HS-27A (cell line): ENCODE measurements at regions not wholly inside any gene's neighbourhood (a gene's known extent, or its start where the extent isn't known, plus 50 kb on each side); places are given as distances from the start of the nearest gene placed in this dataset.

Experiments used
- DNase-seq: peaks from one replicate; pipeline ENCODE4 v3.0.0-alpha.2; 2012; ENCODE audit warnings: low read depth, missing footprints

GRCh38 chr3:72565593-72565992 is 282.7 kb downstream of the SHQ1 start:
- DNase-seq = no peak

DNA sequence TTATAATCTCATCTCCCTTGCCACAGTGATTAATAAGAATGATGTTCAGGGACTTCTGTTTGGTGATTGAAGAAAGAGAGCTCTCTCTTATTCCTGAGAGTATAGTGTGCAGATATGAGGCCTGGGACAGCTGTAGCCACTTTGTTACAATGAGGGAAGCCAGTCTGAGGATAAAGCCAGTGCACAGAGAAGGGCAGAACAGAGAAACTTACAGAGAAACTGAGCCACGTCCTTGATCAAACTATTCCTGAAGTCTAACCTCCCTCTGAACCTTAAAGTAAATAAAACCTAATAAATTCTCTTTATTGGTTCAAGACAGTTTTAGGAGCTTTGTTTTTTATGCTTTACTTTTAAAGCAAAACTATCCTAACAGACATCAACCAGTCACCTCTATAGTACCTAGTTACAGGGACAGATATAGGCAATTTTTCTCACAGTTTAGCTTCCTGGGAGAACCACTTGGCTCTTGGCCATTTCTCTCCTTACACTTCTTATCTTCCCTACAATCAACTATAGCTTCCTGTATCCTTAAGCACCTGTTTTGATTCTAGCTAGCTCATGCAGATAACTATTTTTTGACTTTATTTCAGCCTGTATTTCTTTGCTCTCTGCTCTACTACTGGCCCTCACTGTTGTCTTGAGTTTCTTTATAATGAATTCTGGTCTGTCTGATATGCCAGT is 284.4 kb downstream of the SHQ1 start:
- no peak for DNase-seq

DNA sequence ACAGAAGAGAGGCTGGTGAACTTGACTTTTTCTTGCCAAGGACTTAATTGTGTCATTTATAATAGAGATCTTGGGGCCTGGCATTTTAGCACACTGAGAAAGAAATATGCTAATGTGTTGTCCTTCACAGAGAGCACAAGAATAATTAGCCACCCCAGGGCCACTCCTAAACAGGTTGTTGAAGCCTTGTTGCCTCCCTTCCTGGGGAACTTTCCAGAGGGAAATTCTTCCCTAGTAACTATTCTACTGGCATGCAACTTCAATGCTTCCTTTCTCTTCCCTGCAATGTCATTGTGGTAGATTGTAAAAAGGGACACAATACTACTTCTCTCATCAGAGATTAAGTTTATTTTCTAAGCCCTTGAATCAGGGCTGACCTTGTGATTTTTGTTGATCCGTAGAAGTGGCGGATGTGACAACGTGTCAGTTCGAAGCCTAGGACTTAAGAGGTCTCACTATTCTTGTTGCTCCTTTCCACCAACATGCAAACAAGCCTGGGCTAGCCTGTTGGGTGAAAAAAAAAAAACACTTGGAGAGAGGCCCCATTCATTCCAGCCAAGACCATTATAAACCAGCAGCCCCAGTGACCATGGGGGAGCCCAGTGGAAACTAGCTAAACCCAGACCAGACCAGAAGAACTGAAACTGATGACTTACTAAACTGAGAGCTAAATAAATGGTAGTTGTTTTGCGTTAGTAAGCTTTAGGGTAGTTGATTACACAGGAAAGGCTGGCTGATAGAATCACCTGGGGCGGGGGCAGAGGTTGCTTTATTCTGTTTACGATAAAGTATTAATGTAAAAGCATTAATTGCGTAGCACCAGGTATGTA is 287.2 kb downstream of the SHQ1 start:
- no peak for DNase-seq

DNA sequence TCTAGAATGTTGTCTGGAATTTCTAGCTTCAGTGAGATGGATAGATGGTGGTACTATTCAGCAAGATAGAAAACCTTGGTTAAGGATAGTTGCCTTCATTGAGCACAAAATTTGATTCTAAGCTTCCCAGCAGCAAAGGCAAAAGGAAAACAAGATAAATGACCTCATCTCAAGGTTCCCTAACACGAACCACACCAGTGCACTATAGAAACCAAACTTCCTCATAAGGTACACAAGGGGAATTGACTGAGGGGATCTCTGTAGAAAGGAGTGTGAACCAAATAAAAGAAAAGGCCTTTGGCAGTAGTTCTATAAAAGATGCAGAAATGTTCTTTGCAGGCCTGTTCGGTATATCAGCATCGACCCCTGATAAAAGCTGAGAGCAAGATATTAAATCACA is 288.9 kb downstream of the SHQ1 start:
- no peak for DNase-seq

GRCh38 chr3:72558001-72558400 is 290.2 kb downstream of the SHQ1 start:
- no peak for DNase-seq

GRCh38 chr3:72555714-72556113 is 292.5 kb downstream of the SHQ1 start:
- no peak for DNase-seq

- DNase-seq = no peak
These were observed 293.6 kb downstream of the SHQ1 start for GRCh38 chr3:72554689-72555088.

DNA sequence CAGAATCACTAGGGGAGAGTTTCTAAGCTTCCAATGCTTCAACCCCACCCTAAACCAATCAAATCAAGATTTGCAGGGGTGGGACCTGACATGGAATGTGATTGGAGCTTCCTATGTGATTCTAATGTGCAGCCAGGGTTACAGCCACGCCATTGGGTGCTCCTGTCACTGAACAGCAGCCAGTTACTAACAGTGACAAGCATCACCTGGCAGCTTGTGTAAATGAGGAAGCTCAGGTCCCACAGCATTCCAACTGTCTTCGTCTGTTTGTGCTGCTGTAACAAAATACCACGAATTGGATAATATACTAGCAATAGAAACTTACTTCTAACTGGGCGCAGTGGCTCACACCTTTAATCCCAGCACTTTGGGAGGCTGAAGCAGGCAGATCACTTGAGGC is 294.9 kb downstream of the SHQ1 start:
- DNase-seq = no peak

DNA sequence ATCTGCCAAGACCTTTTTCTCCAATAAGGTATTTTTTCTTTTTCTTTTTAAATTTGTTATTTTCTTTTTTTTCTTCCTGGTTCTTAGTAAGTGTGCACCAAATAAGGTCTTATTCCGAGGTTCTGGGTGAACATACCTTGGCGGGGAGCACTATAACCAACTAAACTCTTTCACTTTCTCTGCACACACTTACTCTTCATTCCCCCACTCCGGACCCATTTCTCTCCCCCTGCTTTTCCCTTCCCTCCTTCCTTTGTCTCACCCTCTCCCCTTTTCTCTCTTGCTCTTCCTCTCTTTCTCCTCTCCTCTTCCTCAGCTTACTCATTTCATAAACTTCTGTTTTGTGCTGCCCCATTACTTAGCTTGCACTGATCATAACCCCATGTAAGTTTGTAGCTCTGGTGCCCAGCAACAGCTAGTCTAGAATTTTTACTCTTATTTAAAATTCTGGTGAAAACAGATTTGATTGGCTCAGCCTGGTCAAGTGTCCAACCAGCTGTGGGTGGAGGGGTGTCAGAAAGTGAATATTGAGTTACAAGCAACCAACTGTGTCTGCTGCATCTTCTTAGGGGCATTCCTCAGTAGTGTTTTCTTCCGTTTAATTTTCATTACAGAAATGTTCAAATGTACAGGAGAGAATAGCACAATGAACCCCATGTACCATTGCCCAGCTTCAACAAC is 297.5 kb downstream of the SHQ1 start:
- DNase-seq = no peak

GRCh38 chr3:72549761-72550581 is 298.3 kb downstream of the SHQ1 start:
- no peak for DNase-seq

DNA sequence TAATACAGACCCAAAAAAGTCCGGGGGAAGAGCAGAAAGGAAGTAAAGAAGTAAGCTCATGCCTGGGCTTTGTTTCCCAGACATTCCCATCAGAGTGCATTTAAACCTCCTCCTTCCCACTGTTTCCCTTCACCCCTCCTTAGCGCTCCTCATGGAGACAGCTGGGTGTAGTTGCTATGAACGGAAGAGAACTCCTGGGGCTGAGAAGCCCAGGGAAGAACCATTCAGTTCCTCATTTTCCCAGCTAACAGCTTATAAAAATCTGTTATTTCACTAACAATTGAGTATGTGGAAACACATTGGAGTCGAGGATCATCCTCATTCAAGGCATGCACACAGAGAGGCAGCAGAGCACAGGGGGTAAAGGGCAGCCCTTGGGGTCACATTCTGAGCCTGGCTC is 299.3 kb downstream of the SHQ1 start:
- no peak for DNase-seq

DNA sequence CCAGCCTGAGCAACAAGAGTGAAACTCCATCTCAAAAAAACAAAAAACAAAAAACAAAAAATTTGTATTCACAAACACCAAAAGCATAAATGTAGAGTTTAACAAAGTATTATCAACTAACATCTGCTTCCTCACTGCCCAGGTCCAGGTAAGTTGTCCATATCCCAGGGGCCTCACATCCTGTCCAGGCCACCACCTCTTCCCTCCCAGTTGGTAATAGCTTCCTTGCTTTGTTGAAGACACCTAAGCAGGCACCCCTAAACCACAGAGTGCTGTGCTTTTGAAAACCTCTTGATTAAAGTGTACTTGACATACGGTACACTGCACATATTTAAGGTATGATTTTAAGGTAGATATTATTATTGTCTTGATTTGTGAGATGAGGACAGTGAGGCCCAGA is 299.8 kb downstream of the SHQ1 start:
- no peak for DNase-seq

GRCh38 chr3:72547183-72547582 is 301.1 kb downstream of the SHQ1 start:
- DNase-seq = no peak

GRCh38 chr3:72544239-72544638 is 304.0 kb downstream of the SHQ1 start:
- DNase-seq = no peak

DNA sequence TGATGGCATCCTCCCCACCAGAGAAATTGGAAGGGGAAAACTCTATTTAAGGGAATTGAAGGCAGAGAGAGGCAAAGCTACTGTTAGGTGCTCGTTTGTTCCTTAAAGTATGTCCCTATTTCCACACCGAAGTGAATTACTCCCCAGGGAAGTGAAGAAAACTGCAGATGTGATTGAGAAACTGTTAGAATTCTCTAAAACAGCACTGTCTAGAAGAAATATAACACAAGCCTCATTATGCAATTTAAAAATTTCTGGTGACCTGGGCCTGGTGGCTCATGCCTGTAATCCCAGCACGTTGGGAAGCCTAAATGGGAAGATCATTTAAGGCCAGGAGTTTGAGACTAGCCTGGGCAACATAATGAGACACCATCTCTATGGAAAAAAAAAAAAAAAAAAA is 305.0 kb downstream of the SHQ1 start:
- DNase-seq = no peak

- DNase-seq = no peak
These were observed 305.5 kb downstream of the SHQ1 start for GRCh38 chr3:72542781-72543180.

GRCh38 chr3:72539856-72540255 is 308.4 kb downstream of the SHQ1 start:
- no peak for DNase-seq

DNA sequence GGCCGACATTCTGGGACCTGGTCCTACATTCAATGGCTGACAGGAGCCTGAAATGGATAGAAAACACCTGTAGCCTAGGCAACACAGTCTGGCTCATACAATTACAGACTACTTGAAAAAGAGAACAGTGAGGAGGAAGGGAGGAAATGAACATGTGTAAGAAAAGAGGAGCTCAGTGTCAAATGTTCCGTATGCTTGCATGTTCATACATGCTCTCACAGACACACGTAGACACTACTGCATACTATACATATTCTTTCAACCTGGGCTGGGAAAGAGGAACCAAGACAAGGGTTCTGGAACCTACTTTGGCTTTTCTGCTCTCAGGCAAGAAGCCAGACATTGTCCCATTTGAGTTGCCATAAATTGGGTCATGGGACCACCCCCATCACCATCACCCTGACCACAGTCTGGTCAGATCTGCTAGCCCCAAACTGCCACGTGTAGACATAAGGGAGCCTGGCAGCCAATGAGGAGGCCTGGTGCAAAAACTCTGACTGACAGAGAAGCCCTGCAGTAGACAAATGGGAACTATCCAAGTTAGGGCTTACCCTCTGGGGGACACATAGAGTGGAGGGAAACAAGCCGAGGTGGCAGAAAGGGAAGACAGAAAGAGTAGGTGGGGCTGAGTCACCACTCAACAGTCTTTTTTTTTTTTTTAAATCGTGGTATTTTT is 310.0 kb downstream of the SHQ1 start:
- no peak for DNase-seq

DNA sequence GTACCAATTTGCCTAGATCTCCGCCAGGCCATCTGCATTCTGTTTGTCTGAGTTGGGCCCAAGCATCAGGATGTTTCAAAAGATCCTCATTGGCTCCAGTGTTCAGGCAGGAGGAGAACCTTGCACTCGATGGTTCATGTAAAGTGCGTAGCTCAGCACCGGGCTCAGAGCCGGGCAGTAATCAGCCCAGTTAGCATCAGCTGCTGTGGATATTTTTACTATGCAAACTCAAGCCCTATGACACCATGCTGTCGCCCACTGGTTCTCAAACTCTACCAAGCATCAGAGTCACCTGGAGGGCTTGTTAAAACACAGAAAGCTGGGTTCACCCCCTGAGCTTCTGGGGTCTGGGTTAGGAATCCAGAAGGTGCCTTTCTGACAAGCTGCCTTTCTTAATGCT is 310.8 kb downstream of the SHQ1 start:
- no peak for DNase-seq

DNA sequence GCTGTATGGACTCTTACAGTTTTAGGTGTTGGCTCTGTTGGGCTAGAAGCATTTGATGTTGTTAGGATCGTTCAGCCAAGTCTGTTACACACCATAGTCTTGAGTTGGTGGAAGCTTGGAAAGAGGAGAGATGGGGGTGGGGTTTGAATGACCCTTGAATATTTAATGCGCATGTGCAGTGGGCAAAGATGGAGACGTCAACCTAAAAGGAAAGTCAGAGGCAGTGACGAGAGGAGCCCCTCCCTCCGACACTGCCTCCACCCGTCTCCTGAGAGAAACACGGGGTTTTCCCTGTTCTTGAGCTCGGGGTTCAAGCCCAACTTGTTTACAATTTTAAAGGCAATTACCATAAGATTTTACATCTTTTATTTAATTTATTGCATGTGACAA is 311.4 kb downstream of the SHQ1 start:
- no peak for DNase-seq

DNA sequence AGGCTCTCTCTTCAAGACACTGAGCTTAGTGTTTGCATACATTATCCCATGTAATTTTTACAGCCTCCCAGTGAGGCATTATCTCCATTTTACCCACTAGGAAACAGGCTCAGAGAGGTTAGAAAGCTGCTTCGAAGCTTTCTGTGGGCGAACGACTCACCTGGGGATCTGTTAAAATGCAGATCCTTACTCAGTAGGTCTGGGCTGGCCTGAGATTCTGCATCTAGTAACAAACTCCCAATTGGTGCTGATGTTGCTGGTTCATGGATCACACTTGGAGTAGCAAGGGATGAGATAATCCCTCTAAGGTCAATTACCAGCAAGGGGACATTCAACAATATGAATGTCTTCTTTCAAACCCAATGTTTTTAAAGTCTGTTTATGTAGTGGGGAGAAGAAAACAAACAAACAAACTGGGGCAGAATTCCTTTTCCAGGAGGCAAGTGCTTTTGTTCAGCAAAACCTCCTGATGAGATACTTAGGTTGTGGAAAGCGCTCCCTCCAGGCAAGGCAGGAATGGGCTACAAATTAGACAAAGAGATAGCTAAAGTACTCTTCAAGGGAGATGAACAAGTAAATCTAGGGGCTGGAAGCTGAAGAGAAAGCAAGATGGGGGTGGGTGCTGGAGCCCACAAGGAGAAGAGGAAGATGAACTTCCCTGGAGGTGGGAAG is 311.9 kb downstream of the SHQ1 start:
- no peak for DNase-seq
